ENCODE measurements at regions not wholly inside any gene's neighbourhood (a gene's known extent, or its start where the extent isn't known, plus 50 kb on each side); places are given as distances from the start of the nearest gene placed in this dataset.

- TF ChIP-seq POLR2A (IDR thresholded peaks at IDR 0.05; ENCODE audit: extremely low read depth, insufficient read length) (no peak), CTCF (IDR thresholded peaks at IDR 0.05; ENCODE audit: low read depth, low read length) (no peak), MYC (IDR thresholded peaks at IDR 0.05; ENCODE audit: low read depth, low read length) (no peak)
- TF ChIP-seq, protein P1, sequence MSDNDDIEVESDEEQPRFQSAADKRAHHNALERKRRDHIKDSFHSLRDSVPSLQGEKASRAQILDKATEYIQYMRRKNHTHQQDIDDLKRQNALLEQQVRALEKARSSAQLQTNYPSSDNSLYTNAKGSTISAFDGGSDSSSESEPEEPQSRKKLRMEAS (IDR thresholded peaks at IDR 0.05; ENCODE audit: low read depth, low read length) = no peak
- no peak for DNase-seq (ENCODE audit: low read depth)
- H3K4me3 ChIP-seq (ENCODE audit: low read depth, low read length) = no peak overlapping the region
These were observed 702.1 kb downstream of the RFPL4B start for GRCh38 chr6:113049190-113049589.

DNA sequence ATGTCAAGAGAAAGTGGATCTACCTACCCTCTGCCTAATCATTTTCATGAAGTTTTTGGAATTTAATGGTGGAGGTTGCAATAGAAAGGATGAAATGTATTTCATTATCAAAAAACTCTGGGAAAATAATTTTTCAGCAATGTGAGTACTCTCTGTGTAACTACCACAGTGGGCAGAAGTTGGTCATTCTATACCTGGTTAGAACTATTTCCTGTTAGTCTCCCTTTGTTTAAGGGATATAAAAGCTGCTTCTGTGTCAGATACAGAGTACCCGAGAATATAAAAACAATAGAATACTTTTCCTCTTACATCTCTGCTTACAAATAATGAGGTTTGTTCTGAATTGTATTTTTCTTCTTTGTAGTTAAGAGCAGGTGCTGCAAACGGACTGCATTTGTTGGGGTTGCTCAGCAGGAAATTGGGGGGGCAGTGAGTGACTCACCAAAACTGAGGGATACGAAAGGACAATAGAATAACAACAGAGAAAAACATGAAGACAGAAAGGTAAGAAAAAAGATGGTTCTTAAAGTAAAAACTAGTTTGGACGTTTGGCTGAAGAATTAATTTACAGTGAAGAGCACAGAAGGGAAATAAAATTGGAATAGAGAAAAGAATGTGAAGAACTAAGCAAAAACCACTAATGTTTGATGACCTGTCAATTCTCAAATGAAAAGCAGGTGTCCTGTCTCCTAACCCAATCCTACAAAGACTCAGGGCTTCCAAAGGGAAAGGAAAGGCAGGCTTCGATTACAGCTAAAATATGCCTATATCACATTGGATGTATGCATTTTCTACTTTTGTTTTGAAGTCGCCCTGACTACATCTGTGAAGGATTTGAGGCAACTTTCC lies 703.1 kb downstream of the RFPL4B start:
- DNase-seq (ENCODE audit: low read depth) = no peak
- TF ChIP-seq MYC (IDR thresholded peaks at IDR 0.05; ENCODE audit: low read depth, low read length) (no peak), CTCF (IDR thresholded peaks at IDR 0.05; ENCODE audit: low read depth, low read length) (no peak), POLR2A (IDR thresholded peaks at IDR 0.05; ENCODE audit: extremely low read depth, insufficient read length) (no peak)
- TF ChIP-seq, protein P1 (IDR thresholded peaks at IDR 0.05; ENCODE audit: low read depth, low read length) = no peak
- no peak overlapping the region for H3K4me3 ChIP-seq (ENCODE audit: low read depth, low read length)

- no peak for DNase-seq (ENCODE audit: low read depth)
- no peak overlapping the region for H3K4me3 ChIP-seq (ENCODE audit: low read depth, low read length)
These were observed 703.8 kb downstream of the RFPL4B start for GRCh38 chr6:113050979-113051378.

DNA sequence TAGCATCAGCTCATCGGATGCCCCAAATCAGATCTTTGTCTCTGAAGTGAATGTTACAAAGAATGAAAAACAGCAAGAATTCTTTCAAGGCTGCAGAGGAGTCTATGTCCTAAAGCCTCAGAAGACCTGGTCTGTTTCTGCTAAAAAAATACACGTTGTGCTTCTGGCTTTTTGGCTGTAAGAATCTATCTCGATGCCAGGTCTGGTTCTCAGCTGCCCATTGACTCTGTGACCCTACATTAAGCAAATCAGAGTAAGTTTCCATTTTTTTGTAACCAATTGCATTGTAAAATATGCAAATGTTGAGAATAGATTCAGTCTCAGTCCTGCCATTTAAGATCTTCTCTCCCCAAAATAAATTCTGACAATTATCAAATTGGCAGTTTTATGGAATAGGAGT lies 705.4 kb downstream of the RFPL4B start:
- TF ChIP-seq MYC (IDR thresholded peaks at IDR 0.05; ENCODE audit: low read depth, low read length) = no peak
- no peak for TF ChIP-seq CTCF (IDR thresholded peaks at IDR 0.05; ENCODE audit: low read depth, low read length)
- TF ChIP-seq POLR2A (IDR thresholded peaks at IDR 0.05; ENCODE audit: extremely low read depth, insufficient read length) = no peak
- TF ChIP-seq, protein P1 (IDR thresholded peaks at IDR 0.05; ENCODE audit: low read depth, low read length) = no peak
- no peak overlapping the region for H3K4me3 ChIP-seq (ENCODE audit: low read depth, low read length)
- no peak for DNase-seq (ENCODE audit: low read depth)

More at GRCh38 chr6:113050979-113051378, 703.8 kb downstream of the RFPL4B start:
- no peak for TF ChIP-seq CTCF (IDR thresholded peaks at IDR 0.05; ENCODE audit: low read depth, low read length)
- TF ChIP-seq MYC (IDR thresholded peaks at IDR 0.05; ENCODE audit: low read depth, low read length) = no peak

DNA sequence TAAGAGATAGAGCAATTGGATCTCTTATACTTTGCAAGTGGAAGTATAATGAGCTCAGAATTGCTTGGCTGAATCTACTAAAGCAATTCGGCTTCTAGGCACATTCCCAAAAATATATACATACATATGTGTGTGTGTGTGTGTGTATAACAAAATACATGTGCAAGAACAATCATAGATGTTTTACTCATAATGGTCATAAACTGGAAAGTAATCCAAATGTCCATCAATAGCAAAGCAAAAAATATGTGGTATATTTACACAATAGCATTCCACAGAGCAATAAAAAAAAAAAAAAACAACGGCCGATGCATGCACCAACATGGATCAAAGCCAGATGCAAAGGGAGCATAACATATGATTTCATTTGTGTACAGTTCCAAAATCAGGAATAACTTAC lies 707.9 kb downstream of the RFPL4B start:
- no peak for TF ChIP-seq POLR2A (IDR thresholded peaks at IDR 0.05; ENCODE audit: extremely low read depth, insufficient read length)
- TF ChIP-seq CTCF (IDR thresholded peaks at IDR 0.05; ENCODE audit: low read depth, low read length) = no peak
- TF ChIP-seq MYC (IDR thresholded peaks at IDR 0.05; ENCODE audit: low read depth, low read length) = no peak
- TF ChIP-seq, protein P1 (IDR thresholded peaks at IDR 0.05; ENCODE audit: low read depth, low read length) = no peak
- no peak overlapping the region for H3K4me3 ChIP-seq (ENCODE audit: low read depth, low read length)
- no peak for DNase-seq (ENCODE audit: low read depth)

All from NB4 (cell line).